NCI-H82 treated with DMSO at 0.1 percent for 48 hours (cell line): ENCODE measurements at regions not wholly inside any gene's neighbourhood (a gene's known extent, or its start where the extent isn't known, plus 50 kb on each side); places are given as distances from the start of the nearest gene placed in this dataset.
"Not testable (repeated sequence)": the region's sequence is repeated elsewhere in the genome, so short reads cannot be mapped to it uniquely, and the experiment has no call there.

Experiments
- DNase-seq: peaks from one replicate; lab custom pipeline; 2025; ENCODE audit not compliant: unreplicated experiment; lab: John Stamatoyannopoulos, UW

DNA sequence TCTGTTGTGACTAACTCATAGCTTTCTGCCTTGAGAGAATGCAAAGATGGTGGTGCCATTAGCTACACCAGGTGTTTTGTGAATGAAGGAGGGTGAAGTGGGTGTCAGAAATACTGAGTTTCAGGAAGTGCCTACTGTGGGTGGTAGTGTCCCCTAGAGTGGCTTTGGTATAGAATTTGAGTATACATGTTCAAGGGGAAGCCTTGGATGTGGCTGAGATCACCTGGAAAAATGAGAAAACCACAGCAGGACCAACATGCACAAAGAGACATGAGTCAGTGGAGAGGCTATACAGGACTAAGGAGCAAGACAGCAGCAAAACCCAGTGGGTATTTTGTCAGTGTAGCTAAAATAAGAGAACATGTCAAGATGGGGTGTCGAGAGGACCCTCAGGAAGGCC, 204.3 kb upstream of the TBL1X start:
- DNase-seq, result no peak

DNA sequence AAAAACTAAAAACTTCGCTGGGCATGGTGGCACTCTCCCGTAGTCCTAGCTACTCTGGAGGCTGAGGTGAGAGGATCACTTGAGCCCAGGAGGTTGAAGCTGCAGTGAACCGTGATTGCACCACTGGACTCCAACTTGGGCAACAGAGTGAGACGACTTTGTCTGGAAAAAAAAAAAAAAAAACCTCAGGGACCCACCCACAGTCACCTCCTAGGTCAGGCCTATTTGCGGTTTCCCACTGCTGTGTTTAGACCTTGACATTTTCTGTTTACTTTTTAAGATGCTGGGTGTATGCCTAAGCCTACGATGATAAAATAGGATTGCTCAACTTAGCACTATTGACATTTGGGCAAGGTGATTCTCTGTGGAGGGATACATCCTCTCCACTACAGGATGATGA, 197.4 kb upstream of the TBL1X start:
- DNase-seq, result no peak

DNA sequence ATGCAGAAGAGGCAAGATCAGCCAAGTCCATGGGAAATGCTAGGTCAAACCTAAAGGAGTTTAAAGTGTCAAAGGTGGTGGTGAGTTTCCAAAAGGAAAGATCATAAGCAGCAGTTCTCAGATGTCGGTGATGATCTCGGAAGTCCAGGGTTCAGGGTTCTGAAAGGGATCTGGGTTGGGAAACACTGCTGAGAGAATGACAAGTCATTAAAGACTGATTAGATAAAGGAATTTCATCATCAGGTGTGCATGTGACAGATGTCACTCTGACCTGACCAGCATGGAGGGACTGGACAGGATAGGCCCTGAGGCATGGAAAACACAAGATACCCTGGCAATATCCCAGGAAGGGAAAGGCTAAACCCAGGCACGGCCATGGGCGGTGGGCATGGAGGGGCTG, 195.7 kb upstream of the TBL1X start:
- DNase-seq, result no peak

DNA sequence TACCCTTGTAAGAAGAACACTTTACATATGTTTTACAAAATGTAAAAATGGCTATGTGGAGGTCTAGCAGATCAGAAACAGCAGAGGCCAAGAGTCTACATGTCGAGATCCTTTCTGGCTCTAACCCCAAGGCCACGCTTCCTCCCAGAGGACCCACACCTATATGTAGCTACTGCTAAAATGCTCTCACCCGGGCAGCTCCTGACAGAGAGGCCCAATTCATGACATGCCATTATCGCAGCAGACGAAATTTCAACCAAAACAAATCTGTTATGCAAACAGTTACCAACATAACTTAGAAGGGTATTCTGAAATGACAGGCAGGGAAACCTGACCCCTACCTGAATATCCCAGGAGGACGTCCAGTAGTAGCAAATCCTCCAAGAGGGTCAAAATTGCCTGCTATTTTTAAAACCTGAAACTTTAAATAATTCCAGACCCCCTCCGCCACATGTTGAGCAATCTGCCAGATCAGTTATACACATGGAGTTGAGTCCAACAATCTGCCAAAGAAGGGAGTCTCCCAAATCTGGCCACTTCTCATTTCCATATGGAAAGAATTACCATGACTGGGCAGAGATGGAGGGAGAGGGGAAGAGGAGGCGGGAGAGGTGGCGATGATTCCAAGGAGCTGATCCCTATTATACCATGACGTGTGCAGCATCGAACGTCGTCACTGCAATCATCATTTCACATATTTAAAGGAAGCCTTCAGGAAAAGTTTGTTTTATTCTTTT, 192.9 kb upstream of the TBL1X start:
- no peak for DNase-seq

DNA sequence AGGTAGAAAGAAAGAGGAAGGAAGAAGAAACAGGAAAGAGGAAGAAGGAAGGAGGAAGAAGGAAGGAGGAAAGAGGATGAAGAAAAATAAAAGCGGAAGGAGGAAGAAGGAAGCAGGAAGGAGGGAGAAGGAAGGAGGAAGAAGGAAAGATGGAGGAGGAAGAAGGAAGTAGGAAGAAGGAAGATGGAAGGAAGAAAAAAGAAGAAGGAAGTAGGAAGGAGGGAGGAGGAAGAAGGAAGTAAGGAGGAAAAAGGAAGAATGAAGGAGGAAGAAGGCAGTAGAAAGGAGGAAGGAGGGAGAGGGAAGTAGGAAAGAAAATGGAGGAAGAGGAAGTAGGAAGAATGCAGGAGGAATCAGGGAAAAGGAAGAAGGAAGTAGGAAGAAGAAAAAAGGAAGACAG, 191.1 kb upstream of the TBL1X start:
- no peak for DNase-seq

DNA sequence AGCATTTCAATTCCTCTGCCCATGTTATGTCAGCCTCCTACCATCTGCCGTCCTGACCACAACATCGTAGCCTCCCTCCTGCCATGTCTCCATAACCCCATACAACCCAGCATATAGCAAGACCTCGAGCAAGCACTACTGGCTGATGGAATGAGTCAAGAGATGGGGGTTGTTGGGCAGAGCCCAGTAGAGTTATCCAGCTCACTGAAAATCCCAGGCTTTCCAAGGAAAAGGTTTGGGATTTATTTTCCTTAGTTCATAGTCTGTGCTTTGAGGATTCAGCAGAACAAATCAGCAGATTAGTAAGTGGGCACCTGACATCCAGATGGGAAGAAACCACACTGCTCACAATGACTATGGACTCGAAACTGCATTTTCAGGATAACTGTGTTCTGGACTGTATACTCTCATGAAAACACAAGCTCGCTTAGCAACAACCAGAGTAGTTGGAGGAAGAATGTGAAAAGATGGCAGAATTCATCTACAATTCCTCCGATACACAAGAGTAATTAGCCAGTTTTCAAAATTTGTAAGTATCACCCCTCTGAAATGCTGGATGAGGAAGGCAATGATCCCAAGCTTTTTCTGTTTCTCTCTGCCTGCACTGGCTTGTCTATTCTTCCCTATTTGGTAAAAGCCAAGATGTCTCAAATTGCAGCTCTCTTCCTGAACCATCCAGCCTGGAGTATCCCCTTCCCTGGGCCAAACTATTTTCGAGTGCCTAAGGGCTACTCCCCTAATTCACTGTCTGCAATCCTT, 186.2 kb upstream of the TBL1X start:
- DNase-seq, result no peak

DNA sequence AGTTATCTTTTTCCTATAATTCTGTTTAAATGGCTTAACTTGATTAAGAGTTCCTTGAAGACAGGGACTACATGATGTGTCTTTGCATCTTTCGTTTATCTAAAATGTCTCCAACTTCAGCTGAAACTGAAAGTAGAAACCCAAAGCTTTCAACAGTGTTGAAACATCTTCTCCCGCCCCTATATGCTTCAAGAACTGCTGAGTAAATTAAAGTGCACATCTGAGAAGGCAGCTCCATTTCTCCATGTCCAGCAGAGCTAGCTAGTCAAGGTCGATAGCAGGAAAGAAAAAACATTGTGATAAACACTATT, 185.7 kb upstream of the TBL1X start:
- DNase-seq, result no peak

DNA sequence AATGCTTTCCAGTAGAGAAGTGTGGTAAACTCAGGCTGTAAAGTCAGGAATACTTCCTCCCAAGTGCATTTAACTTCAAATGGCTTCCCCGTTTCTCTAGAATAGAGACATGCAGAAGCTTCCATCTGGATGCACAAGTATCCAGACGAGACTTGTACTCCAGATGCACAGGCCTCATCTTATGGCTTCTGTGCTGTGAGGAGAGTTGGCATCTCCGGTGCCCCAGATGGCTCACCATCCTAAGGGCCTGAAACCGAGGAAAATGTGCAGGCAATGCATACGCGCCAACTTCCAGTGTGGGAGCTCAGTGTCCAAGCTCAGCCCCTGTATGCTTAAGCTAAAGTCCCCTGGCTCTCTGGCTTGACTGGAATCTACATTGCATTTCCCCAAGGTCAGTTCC, 184.0 kb upstream of the TBL1X start:
- DNase-seq, result no peak

DNA sequence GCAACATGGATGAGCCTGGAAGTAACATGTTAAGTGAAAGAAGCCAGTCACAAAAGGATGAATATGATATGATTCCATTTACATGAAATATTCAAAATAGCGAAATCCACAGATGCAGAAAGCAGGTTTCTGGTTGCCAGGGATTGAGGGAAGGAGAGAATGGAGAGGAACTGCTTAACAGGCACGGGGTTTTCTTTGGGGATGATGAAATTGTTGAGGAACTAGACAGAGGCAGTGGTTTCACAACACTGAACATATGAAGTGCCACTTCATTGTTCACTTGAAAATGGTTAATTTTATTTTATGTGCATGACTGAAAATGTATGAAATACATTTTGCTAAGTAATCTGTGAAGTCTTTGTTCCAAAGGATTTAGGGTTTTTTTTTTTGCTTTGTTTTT, 182.5 kb upstream of the TBL1X start:
- no peak for DNase-seq

DNA sequence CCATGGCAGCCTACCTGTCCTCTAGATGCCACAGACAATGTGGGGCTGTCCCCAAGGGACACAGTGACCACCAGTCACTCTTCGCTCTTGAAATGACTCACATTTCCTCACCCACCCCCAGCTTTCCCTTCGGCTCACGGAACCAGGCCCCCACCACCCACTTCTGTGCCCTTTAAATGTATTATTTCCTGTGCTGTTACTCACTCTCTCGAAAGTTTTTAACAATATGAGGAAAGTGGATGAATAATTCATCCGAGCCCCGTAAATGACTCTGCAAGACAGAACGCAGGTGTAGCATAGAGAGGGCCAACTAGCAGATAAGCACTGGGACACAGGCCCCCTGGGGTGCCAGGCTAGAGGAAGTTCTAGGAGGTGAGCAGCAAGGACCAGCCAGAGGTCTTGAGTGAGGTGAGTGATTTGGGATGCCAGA, 179.5 kb upstream of the TBL1X start:
- no peak for DNase-seq

DNA sequence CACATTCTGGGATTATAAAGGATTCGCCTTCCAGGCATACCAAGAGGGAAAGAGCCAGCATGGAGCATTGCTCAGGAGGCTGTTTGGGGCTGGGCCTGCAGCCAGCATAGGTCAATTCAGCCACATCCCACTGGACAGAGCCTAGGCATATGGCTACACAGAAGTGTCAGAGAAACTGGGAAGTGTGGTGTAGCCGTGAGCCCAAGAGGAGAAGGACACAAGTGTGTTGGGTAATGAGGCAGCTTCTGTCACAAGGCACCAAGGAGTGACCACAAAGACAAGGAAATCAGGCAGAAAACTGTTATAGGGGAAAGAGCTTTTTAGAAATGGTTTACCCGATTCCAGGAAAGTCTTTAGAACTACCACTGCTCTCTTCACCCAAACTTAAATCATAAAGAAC, 178.6 kb upstream of the TBL1X start:
- DNase-seq, result no peak

DNA sequence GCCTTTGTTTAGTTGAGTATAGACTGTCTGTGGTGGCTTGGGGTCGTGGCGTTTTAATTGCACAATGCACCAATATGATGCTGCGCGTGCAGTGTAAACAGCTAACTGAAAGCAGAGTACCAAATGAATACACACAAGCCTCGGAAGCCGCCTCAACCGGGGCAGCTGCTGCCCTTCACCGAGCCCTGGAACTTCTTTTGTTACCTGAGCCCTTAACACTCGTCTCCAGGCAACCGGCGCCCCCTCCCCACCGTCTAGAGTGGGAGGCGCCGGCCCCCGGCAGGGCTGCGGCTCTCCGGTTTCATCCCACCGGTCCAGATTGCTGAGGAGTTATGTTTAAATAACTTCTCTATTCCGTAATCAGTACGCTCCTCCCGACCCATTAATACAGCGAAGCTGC, 173.2 kb upstream of the TBL1X start:
- DNase-seq, result no peak

DNA sequence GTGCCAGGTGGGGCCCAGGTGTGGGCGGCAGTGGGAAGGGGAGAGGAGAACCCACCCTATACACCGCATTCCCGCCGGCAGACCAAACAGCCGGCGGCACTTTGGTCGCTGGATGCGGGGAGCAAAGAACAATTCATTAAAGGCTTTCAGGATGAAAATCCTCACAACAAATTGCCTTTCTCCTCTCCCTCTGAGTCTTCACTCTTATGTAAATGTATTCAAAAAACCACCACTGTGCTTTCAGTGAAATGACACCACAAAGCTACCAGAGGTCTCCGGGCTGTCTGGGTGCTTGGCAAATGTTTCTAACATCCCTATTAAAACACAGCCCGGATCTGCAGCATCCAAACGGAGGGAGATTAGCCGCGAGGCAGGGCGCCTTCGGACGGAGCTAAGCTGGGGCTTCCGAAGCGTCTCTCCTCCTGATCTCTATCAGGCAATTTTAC, 171.8 kb upstream of the TBL1X start:
- DNase-seq, result peak; percentile 8

DNA sequence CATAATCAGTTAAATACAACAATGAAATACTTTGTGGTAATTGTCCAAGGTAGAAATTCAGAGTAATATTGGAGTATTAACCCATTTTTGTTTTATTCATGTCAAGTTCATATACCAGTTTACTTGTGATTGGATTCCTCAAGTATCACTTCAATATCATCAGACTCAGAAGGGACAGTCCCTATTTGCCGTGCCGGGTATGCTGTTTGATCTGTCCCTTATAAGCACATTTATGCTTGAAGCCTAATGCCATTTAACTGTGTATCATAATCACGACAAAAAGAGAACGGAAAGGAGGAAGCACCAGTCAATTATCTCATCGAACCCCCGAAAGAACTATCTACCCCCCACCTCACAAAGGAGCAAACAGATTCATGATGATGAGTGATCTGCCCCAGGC, 171.0 kb upstream of the TBL1X start:
- DNase-seq, result no peak

DNA sequence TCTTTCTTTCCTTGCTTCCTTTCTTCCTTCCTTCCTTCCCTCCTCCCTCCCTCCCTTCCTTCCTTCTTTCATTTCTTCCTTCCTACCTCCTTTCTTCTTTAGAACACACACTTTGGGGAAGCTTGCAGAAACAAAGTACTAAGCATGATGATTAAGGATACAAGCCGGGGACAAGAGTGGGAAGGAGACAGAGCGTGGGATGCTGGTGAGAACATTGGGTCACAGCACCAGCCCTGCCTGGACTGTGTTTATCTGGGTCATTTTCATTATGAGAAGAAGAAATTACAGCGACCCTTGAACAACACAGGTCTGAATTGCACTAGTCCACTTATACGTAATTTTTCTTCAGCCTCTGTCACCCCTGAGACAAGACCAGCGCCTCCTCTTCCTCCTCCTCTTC, 169.3 kb upstream of the TBL1X start:
- no peak for DNase-seq

DNA sequence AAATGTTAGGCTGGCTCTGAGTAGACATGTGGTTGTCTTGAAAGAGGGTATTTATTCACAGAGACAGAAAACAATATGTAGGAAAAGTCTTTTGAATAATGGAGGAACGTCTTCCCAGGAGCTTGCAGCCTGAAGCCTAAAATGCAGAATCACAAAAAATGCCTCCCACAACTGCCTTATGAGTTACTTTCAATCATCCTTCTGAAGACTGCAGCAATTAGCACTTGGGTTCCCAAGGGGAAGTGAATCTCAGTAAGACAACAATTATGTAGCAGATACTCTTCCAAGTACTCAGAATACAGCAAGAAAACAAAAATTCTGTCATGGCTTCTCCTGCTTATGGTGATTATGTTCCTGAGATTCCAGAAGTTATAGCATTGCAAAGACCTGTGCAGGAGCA, 166.6 kb upstream of the TBL1X start:
- no peak for DNase-seq

DNA sequence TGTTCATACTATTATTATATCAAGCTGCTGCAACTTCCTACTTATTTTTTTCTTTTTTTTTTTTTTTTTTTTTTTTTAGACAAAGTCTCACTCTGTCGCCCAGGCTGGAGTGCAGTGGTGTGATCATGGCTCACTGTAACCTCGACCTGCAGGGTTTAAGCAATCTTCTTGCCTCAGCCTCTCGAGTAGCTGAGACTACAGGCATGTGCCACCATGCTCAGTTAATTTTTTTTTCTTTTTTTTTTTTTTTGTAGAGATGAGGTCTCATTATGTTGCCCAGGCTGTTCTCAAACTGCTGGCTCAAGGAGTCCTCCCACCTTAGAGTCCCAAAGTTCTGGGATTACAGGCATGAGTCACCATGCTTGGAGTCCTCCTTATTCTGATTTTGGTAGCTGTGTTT, 165.2 kb upstream of the TBL1X start:
- not testable (repeated sequence) for DNase-seq

DNA sequence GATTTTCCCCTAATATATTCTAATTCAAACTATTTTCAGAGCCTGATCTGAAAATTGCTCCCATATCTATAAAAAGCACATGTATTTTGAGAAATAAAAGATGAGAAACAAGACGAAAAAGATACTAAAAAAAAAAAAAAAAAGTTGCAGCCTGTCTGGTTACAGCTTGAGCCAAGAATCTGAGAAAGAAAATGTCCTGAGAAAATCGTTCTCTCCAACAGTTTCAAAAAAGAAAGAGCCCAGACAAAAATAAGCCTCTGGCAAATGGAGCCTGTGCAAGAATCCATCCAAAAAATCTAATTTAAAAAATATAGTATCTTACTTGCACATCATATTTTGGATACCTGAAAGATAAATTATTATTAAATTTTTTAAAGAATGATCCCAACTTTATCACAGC, 163.0 kb upstream of the TBL1X start:
- DNase-seq, result no peak

DNA sequence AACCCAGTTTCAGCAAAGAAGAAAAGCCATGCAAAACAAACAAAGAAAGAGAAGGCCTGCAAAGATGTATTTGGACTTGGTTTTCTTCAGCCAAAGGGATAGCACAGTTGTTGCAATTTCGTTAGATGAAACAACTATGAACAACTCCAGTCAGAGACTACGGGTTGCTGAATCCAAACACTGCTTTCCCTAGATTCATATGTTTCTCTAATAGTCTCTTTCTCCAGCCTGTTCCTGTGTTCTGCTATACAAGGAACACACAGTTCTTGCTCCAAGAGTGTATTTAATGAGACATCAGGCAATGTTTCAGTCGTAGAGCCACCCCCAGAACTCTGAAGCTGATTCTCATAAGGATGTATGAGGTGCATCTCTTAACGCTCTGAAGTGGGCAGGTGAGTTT, 162.5 kb upstream of the TBL1X start:
- no peak for DNase-seq

DNA sequence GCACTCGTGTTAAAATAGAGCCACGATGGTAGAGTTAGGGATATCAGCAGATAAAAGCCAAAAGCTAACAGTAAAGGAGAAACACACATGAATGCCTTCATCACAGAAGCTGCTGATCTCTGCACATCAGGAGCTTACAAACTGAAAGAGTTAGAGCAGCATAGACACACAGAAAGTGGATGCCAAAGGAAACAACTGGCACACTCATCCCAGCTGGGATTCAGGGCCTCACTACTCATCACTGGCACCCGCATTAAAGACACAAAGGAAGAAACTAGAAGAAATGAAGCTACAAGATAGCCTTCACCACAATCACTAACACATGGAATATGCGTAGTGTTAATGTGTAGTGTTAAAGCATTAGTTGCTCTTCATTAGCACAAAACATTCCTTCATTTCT, 156.4 kb upstream of the TBL1X start:
- DNase-seq, result no peak

DNA sequence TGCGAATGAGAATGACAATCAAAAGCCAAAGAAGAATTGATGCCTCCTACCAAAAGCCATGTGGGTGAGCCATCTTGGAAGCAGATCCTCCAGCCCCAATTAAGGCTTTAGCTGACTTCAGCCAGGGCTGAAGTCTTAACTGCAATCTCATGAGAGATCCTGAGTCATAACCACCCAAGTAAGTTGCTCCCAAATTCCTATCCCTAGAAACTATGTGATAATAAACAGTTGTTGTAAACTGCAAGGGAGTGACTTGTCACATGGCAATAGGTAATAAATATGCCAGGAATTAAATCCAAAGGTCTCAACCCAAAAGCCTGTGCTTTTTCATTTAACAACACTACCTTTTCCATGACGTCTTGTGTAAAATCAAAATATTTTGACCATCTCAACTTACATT, 154.2 kb upstream of the TBL1X start:
- no peak for DNase-seq

DNA sequence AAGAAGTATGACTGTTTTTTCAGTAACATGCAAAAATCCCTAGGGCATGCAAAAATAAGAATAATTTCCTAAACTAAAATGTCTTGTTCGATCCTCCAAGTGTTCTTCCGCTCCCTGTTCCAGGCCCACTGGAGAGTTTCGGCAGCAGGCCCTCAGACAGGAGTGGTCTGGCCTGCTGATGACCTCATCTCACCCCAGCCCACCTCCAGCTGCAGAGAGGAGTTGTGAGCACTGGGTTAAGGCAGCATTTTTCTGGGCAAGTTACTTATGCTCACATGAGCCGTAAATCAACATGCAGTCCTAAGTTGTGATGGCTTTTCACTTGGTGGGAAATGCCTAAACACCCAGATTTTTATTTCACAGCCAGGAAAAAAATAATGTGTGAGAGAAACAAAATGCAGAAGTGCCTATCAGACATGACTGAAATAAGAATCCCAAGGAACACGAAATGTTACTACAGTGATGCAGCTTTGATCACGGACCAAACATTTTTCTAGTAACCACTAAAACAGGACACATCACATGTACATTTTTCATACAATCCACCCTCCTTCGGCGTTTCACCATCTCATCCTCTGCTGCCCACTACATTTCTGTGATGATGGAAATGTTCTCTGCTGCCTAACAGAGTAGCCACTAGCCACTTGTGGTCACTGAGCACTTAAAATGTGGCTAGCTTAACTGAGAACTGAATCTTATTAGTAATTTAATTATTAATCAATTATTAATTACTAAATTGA, 153.3 kb upstream of the TBL1X start:
- DNase-seq, result no peak
